OCI-LY3 (cell line): ENCODE measurements at regions not wholly inside any gene's neighbourhood (a gene's known extent, or its start where the extent isn't known, plus 50 kb on each side); places are given as distances from the start of the nearest gene placed in this dataset.

ENCODE experiments used
- CTCF ChIP-seq: fragments of 200-600, 300-600 bp; sonication (generic); IDR thresholded peaks from 2 replicates; pipeline ENCODE4 v1.5.1; 2014; ENCODE audit warnings: antibody characterized with exemption, low read length, low read depth
- EZH2phosphoT487 ChIP-seq: fragments of 200-600 bp; shearing (Covaris generic); IDR thresholded peaks from 2 replicates; pipeline ENCODE4 v1.6.1; 2018; ENCODE audit warnings: antibody characterized with exemption, mixed run types, low read depth

DNA sequence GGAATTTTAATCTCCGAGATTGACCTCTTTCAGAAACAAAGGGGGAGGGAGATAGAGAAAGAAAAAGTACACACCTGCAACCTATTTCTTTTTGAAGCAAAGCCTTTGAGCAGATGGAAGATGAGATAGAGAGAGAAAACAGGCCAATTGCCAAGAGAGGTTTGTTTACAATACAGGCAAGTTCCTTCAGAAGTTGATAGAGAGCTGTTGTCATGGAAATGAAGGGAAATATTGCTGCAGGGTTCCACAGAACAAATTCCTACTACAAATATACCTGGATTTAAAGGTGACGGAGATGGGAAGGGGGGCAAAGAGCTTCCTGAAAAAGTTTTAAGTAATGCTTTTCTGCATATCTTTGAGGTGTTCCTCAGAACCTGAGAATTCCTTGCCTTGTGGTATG lies 388.4 kb downstream of the NDFIP2 start:
- no peak for TF ChIP-seq CTCF
- TF ChIP-seq EZH2phosphoT487, result no peak
